DMS 273 (cell line): ENCODE measurements at regions not wholly inside any gene's neighbourhood (a gene's known extent, or its start where the extent isn't known, plus 50 kb on each side); places are given as distances from the start of the nearest gene placed in this dataset.

ENCODE experiments used
- DNase-seq: peaks from one replicate; lab custom pipeline; 2025; ENCODE audit not compliant: unreplicated experiment; lab: John Stamatoyannopoulos, UW

DNA sequence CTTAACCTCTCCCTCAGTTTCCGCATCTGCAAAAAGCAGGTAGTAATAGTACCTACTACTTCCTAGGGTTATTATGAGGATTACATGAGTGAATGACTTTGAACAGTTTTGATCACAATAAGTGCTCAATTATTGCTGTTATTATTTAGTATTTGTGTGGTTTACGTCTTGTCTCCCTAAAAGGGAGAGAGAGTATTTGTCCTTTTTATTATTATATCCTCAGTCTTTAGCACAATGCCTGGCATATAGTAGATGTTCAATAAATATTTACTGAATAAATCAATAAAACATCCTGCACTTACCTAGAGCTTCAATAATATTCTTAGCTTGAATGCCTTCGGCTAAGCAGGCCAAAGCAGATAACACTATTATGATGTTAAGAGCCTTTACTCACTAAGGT is 160.0 kb downstream of the TANC2 start:
- no peak for DNase-seq

GRCh38 chr17:63126607-63127006 is 160.6 kb downstream of the TANC2 start:
- DNase-seq = no peak

- no peak for DNase-seq
Measured at GRCh38 chr17:63132459-63132911, 166.4 kb downstream of the TANC2 start.

GRCh38 chr17:63133491-63133890 is 167.5 kb downstream of the TANC2 start:
- no peak for DNase-seq

DNA sequence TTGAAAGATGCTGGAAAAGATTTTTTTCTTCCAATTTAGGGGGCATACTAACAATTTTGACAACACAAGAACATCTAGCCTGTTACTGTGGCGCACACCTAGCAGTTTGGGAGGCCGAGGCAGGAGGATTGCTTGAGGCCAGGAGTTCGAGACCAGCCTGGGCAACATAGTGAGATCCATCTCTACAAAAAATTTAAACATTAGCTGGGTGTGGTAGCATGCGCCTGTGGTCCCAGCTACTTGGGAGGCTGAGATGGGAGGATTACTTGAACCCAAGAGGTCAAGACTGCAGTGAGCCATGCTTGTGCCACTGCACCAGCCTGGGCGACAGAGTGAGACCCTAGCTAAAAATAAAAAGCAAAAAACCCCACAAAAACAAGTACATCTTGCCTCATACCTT is 168.8 kb downstream of the TANC2 start:
- DNase-seq = no peak

DNA sequence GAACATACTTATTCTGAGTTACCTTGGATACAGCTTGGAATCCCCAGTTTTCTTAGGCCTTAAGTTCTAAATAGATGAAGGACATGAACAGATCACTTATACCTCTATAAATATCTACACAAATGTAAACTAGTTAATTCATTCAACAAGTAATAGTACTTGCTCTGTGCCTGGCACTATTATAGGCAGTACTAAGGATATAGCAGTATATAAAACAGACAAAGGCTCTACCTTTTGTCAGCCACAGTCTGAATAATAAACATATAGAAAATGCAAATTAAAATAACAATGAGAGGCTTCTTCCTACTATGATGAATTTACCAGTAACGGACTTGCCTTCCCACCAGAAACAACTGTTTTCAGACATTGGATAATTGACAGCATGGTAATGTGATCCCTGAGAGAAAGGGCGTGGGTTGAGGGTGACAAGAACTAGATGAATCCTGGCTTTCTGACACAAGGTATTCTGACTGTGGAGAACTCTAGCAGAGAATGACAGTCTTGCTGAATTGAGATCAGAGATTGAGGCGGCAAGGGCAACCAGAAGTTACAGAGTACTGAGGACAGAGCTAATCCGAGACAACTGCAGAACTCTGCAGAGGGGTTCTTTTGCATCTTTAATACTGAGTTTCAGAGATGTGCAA is 170.5 kb downstream of the TANC2 start:
- no peak for DNase-seq

DNA sequence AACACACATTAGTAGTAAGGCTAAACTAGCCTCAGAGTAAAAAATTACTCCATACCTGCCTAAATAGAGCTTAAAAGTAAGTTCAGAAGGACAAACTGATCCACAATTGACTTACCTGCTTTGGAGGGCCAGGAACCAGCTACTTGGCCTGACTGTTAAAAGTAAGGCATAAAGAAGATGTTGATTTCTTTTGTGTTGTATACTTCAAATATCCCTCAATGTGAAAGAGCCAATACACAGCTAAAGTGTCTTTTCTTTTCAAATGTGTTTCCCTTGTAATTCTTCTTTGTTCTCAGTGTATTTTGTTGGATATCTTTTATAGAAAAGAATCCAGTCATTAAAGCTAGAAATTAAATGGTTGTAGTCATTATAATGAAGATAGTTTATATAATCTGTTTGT is 171.1 kb downstream of the TANC2 start:
- DNase-seq = no peak

GRCh38 chr17:63138713-63139112 is 172.7 kb downstream of the TANC2 start:
- no peak for DNase-seq

DNA sequence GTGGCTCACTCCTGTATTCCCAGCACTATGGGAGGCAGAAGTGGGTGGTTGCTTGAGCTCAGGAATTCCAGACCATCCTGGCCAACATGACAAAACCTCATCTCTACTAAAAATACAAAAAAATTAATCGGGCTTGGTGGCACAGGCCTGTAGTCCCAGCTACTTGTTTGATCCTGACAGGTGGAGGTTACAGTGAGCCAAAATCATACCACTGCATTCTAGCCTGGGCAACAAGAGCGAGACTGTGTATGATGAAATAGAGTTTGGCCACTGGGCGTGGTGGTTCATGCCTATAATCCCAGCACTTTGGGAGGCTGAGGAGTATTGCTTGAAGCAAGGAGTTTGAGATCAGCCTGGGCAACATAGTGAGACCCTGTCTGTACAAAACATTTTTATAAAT is 173.3 kb downstream of the TANC2 start:
- DNase-seq = no peak

DNA sequence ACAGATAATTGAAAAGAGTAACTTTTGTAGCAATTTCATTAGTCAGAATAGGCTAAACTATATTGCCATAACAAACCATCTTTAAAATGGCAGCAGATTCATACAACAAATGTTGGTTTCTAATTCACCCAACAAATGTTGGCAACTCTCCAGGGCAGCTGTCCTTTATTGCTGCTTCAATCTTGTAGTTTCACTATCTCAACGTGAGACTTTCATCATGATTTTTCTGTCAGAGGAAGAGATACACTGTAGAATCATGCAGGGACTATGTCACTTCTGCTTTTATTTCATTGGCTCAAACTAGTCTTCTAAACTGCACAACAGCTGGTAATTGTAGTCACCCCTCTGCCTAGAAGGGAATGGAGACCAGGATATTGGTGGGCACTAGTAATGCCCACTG is 174.2 kb downstream of the TANC2 start:
- DNase-seq = peak; percentile 80

GRCh38 chr17:63142836-63143235 is 176.8 kb downstream of the TANC2 start:
- DNase-seq = no peak

DNA sequence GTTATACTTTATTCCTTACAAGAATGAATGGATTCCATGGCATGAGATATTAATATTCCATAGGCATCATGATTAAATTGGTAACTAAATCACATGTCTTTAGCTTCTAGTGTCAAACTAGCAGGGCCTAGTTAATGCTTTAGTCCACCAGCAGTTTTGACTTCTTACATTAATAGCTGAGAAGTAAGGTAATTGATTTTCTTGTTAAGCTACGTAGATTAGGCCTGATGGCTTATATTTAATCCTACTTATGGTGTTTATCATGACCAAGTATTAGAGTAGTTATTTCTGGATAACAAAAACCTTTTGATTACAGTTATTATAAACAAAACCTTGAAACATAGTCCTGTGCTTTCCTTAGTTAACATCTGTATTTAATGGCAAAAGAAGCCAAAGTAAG is 184.5 kb downstream of the TANC2 start:
- peak; percentile 52 for DNase-seq

- peak; percentile 87 for DNase-seq
Measured at GRCh38 chr17:63150994-63151464, 185.0 kb downstream of the TANC2 start.

DNA sequence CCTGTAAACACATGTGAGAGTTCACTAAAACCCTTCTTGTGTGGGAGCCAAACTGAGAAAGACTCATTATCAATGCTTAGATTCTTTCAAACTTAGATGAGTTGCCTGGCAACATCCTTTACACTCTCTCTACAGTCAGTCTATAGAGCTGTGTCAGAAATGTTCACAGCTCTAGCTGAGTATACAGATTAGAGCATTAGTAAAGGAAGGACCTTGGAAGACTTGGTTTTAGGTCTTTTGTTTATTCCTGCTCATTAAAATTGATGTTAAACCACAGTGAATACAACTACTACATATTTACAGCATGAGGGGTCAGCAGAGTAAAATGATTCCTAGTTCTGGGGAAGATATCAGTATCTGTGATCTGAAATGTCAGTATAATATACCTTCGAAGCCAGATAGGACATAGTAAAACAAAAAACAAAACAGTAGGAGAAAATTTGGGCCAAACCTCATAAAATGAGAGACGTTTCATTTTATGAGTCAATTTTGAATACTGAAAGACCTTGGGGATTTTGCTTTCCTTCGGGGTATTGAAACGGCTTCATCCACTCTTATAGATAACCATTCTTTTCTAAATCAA is 186.0 kb downstream of the TANC2 start:
- DNase-seq = peak; percentile 71

GRCh38 chr17:63153488-63153887 is 187.5 kb downstream of the TANC2 start:
- DNase-seq = peak; percentile 41

GRCh38 chr17:63154586-63155244 is 188.7 kb downstream of the TANC2 start:
- DNase-seq = no peak

DNA sequence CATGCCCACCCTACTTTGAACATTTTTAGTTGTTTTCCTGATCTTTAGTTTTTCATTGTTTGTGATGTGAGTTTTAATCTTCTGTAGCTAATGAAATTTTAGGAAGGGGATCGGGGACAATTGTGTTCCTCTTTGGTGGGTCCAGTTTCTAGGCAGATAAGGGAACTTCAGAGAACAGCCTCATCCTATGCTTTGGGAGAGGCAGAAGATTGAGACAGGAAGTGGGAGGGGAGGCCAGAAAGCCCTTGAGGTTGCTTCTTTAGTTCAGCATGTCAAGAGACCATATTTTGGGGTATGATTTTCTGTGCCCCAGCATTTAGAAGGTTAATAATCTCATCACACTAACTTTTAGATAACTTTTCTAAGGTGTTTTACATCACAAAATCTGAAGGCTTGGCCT is 191.0 kb downstream of the TANC2 start:
- DNase-seq = no peak

- no peak for DNase-seq
Measured at GRCh38 chr17:63162406-63163157, 196.5 kb downstream of the TANC2 start.

DNA sequence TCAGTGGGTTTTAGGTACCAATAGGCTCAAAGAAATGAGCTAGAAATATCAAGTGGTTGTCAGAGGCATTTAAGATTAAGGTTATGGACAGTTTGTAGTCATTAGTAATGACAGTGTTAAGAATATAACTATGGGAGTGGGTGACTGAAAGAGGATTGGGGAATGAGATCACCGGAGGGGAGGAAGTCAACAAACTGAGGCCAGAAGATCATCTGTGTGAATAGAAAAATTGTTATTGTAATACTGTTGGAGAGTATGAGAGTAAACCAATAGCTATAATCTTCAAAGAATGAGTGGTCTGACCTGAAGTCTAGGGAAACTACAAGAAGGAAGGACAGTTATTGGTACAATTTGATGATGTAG is 197.1 kb downstream of the TANC2 start:
- DNase-seq = no peak

DNA sequence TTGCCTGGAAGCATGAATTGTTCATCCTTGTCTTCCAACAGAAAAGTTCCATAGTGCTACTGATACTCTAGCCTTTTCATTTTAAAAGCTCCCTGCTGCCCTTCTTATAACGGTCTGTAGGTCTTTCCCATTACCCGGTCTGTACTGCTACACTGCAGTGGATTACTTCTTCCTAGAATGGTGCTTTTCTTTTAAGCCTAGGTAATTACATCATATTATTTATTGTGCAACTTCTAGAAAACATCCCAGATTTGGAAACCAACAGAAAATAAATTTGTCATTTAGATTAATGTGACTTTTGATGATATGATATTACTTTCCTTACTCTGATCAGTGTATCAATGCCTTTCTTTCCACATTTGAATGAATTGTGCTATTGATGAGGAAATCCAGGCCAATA is 199.4 kb downstream of the TANC2 start:
- no peak for DNase-seq

GRCh38 chr17:63170795-63171194 is 204.8 kb downstream of the TANC2 start:
- DNase-seq = no peak
